HG02759 (cell line): ENCODE measurements at regions not wholly inside any gene's neighbourhood (a gene's known extent, or its start where the extent isn't known, plus 50 kb on each side); places are given as distances from the start of the nearest gene placed in this dataset.
"Not testable (repeated sequence)": the region's sequence is repeated elsewhere in the genome, so short reads cannot be mapped to it uniquely, and the experiment has no call there.

Source experiments
- ATAC-seq: cut with Tn5 transposase; IDR thresholded peaks from one replicate; pipeline ENCODE4 v1.9.1; 2021; ENCODE audit warnings: mild to moderate bottlenecking, moderate library complexity; ENCODE audit not compliant: unreplicated experiment

DNA sequence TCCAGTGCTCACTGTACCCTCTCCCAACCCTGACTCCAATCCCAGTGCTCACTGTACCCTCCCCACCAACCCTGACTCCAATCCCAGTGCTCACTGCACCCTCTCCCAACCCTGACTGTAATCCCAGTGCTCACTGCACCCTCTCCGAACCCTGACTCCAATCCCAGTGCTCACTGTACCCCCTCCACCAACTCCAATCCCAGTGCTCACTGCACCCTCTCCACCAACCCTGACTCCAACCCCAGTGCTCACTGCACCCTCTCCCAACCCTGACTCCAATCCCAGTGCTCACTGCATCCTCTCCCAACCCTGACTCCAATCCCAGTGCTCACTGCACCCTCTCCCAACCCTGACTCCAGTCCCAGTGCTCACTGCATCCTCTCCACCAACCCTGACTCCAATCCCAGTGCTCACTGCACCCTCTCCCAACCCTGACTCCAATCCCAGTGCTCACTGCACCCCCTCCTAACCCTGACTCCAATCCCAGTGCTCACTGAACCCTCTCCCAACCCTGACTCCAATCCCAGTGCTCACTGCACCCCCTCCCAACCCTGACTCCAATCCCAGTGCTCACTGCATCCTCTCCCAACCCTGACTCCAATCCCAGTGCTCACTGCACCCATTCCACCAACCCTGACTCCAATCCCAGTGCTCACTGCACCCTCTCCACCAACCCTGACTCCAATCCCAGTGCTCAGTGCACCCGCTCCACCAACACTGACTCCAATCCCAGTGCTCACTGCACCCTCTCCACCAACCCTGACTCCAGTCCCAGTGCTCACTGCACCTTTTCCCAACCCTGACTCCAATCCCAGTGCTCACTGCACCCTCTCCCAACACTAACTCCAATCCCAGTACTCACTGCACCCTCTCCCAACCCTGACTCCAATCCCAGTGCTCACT lies 136.3 kb upstream of the ZNF618 start:
- ATAC-seq = not testable (repeated sequence)

DNA sequence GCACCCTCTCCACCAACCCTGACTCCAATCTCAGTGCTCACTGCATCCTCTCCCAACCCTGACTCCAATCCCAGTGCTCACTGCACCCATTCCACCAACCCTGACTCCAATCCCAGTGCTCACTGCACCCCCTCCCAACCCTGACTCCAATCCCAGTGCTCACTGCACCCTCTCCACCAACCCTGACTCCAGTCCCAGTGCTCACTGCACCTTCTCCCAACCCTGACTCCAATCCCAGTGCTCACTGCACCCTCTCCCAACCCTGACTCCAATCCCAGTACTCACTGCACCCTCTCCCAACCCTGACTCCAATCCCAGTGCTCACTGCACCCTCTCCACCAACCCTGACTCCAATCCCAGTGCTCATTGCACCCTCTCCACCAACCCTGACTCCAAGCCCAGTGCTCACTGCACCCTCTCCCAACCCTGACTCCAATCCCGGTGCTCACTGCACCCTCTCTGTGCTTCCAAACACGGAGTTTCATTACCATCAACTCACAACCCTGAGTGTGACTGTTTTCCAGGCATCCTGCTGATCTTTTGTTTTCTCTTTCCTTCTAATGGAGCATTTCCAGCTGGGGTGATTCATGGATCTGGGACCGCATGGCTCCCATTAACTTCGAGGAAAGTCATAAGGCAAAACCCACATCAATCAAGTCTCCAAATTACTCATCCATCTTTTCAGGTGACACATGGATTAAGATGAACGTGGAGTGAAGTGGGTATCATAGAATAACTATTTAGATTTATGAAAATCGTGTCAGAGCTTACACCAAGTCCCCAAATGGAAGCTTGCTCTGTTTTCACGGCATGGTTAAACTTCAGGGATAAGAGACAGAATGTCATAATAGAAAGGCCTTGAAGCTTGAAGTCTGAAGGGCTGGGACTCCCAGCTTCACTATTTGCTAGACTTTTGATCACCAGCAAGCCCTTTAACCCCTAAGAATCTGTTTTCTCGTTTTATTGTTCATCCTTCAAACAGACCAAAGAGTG lies 135.3 kb upstream of the ZNF618 start:
- ATAC-seq = not testable (repeated sequence)

DNA sequence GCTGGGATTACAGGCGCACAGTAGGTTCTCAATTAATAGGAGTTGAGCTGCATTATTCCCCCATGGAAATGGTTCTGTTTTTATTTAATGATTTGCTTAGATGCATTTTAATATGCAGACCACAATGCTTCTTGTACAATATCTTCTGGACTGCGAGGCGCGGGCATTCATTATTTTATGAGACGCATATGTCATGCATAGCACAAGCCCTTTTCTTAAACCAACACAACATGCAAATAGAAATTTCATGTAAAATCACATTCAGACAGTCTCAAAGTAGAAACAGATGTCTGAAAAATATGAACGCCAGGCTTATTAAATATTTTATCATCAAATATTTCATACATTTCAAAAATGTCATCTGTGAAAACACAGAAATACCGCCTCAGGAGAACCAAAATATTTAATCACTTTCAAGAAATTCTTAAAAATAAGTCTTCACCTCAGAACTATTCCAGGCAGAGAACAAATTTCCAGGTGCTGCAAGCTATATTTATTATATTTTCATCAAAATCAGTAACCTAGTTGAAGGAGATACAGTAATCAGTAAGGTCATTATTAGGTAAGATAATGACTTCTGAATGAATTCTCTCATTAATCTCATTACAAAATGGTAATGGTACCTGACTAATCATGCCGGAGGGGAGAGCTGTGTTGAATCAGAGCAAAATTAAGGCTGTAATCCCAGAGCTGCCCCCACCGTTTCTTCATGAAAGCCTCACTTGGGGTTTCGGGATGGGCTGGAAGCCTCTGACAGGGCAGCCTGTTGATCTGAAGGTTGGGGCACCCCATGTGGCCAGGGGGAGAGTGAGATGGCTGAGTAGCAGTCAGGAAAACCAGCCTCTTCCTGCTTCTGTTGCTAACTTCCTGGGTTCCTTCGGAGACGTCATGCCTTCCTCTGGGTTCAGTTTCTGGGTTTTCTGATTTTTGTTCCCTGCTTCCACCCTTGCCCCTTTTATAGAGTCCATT lies 133.9 kb upstream of the ZNF618 start:
- ATAC-seq = no peak

DNA sequence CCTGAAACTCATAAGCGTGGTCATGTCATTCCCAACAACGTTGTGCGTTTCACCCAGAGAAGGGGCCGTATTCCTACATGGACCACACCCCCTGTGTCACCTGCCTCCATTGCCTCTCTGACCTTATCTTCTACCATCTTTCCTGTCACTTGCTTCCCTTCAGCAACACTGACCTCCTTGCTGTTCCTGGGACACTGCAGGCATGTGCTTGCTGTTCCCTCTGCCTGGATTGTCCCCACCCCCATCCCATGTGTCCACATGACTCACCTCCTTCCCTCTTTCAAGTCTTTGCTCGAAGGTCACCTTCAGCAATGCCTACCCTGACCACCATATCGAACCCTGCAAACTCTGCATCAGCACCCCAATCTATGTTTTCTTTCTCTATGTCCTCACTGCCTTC lies 133.2 kb upstream of the ZNF618 start:
- ATAC-seq = no peak

DNA sequence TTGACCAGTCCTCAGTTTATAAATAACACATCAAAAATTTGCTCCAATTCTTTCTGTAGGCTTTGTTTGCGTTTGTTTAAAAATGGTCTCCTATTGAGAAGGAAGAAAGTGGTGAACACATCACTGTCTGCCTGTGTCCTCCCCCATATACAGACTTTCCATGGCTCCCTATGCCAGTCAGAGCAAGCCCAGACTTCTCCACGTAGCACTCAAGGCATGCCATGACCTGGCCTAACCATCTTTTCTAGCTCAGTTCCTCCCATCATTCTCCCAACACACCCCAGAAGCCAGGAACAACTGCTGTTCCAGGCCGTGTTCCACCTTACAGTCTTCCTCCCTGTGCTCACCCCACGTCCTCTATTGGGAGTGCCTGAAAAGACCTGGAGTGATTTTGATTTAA lies 129.6 kb upstream of the ZNF618 start:
- no peak for ATAC-seq

DNA sequence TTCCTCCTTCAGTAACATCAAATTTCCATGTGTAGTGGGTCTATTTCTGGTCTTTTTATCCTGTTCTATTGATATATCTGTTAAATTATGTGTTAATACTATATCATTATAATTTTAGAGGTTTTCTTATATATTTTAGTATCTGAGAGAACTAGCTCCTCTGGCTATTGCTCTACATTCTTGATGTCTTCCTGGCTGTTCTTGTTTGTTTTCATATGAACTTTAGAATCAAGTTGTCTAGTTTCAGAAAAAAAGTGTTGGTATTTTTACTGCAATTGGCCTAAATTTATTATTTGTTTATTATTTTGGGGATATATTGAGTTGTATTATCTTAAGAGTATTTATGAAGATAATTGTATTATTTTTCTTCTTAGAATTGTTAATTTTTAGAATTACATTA lies 128.0 kb upstream of the ZNF618 start:
- ATAC-seq = no peak

DNA sequence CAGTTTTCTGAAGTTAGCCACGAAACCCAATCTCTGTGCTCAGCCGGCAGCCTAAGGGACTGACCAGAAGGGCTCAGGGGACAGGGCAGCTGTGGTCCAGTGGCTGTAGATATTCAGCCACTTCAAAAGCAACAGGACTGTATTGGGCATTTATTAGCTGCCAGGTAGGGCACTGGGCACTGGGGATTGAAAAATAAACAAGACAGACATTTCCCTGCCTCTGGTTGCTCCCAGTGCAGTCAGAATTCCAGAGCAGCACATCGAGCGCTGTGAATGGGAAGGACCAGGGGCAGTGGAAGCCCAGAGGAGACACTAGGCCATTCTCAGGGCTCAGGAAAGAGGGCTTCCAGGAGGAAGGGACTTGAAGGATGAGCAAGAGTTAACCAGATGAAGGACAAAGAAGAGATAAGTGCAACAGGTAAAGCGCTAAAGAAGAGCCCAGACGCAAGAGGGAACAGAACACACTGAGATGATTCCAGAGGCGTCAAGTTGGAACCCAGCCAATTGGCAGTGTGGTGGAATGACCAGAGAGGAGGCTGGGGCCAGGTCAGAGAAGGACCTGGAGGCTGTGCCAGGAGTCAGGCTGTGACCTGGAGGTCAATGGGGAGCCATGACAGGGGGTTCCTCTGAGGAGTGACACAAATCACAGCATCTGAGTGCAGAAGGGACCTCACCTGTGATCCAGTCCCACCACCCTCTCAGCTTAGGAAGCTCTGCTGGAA lies 122.5 kb upstream of the ZNF618 start:
- no peak for ATAC-seq

DNA sequence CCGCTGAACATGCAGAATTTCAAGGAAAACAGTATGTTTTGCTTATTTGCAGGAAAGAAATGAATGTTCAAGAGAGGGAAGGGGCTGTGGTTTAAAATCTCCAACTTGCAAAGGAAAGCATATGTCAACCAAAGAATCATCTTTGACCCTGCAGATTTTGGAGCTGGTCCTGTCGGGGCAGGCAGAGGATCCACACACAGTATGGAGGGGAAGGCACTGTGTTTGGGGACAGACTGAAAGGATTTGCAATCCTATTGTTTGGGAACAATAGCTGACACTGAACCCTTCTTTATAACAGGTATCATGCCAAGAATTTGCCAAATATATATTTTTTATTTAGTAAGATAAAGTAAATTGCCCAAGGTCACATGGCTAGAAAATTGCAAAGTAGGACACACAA lies 121.4 kb upstream of the ZNF618 start:
- no peak for ATAC-seq

DNA sequence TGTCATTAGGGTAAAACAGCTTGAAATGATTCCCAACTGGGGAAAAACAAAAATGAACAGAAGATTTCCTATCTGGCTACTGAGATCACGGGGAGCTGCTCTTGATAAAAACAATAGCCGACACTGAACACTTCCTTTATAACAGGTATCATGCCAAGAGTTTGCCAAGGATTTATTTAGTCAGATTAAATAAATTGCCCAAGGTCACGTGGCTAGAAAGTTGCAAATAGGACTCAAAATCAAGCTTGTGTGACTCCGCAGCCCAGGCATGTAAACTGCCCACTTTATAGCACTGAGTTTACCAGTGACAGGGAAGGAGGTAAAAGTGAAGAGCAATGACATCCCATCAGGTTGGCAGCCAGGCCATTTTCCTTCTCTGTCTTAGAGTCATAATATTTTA lies 120.7 kb upstream of the ZNF618 start:
- ATAC-seq = no peak

DNA sequence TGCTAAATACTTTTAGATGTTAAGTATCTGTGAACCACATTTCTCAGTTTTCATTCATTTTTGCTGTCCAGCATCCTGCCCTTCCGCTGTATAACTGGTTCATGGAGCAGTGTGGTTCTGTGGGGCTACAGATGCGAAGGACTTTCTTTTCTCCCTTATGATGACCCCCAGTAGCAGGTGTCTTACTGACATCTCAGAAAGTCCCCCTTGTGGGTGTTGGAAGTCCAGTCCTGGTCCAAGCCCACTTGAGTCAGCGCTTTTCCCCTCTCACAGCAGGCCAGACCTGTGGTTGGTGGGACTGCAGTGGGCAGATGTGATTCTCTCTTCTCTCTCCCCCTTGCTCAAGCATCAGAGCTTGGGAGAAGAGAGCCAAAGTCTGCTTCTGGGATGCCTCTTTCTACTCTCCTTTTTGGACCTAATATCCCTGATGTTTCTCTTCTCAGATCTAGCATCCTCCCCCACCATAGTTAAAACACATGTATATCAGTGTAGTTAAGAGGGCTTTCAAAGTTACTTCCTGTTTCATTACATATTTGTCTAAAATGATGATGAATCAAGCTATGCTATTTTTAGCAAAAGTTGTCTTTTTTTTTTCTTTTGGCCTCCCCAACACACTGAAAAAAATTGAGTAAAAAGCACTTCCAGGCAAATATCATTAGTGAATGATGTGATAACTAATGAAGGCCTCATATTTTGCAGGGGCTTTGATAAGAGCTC lies 119.5 kb upstream of the ZNF618 start:
- no peak for ATAC-seq

DNA sequence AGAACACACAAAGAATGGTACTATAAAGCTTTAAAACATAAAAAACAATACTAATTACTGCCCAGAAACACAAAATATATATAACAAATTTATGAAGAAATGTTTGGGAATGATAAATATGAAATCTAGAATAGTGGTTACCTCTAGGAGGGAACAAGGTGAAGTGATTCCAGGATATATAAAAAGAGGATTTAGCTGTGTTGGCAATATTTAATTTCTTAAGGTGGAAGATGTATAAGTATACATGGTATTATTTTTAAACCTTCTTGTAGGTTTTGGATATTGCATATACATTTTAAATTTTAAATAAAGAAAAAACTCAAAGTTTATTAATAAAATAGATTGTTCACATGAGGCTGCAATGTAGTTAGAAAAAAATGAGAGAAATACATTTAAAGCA lies 112.7 kb upstream of the ZNF618 start:
- no peak for ATAC-seq

DNA sequence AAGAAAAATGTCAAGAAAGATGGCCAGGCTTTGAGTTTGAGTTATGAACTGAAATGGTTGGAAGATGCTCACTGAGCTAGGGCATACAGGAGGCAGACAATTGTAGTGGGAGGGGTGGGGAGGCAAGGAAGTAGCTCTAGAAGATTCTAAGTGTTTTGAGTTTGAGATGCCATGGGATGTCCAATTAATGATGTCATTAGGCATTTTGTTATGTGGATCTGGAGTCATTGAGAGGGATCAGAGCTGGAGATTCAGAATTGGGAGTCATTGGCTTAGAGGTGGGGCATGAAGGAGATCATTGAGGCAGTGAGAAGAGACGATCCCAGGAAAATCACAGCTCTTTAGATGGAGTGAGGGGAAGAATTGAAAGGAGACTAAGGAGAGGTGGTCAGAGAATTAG lies 111.5 kb upstream of the ZNF618 start:
- no peak for ATAC-seq

DNA sequence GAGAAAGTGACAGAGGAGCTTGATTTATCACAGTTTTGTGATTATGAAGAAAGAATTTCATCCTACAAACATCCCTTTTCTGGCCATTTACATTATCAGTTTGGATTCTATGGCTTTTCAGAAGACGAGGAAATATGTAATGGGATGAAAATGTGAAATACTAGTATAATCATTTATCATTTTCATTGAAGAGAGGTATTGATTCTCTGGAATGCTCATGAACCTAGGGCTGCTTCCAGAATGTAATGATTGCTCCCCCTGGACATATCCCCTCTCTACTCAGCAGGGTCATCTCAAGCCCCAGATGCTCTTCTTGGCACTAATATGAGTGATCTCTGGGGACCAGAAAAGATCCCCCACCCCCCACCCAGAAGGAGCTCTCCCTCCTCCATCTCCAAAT lies 106.7 kb upstream of the ZNF618 start:
- no peak for ATAC-seq

DNA sequence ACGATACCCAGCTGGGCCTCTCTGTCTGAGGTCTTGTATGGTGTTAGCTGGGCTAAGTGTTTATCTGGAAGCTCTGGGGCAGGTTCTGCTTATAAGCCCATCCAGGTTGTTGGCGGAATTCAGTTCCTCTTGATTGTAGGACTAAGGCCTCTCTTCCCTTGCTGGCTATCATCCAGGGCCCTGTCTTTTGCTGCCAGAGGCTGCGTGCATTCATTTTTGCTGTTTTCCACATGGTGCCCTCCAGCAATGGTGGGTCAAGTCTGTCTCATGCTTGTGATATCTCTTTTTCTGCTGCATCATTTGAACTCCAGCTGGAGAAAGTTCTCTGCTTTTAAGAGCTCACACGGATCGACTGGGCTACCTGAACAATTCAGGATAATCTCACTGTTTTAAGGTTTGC lies 105.7 kb upstream of the ZNF618 start:
- no peak for ATAC-seq

DNA sequence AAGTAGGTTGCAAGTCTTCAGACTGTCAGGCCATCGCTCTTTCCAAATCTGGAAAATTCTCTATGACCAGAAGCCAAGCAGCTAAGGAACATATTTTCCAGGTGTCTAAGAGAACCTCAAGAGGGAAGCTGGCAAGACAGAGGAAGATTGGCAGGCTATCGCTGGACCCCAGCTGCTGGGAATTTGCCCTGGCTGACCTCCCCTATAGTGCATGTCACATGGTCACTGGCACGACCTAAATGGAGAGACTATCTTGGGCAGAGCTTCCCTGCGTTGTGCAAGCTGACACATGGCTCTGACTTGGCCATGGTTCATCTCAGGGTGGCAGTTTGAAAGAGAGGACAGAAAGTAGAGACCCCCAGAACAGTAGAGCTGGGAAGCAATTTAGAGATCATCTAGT lies 104.9 kb upstream of the ZNF618 start:
- ATAC-seq = no peak

DNA sequence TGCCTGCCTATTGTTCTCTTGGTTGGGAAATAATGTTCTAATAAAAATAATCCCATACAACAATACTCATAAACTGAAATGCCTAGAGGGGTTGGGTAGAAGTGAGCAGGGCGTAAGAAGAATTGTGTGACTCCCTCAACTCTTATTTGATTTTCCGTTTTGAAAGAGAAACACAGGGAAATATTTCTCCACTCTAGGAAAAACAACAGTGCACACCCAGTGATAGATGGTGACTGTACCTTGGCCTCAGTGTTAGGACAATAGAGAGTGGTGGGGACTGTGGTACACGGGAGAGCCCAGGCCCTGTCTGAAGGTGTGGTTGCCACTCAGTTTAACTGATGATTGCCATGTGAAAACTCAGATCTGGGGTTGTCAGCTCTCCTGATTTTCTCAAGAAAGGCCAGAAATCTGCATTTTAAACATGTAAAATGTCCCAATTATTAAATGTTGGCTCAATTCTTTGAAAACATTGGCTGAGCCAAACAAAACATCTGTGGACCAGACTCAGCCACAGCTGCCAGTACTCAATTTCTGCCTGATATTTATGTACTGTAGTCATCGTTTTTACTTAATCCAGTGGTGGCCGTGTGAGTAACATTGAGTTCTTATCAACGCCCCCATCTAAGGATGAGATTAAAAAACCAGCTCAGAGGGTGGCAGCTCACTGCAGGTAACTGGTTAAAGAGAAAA lies 103.8 kb upstream of the ZNF618 start:
- ATAC-seq = no peak

DNA sequence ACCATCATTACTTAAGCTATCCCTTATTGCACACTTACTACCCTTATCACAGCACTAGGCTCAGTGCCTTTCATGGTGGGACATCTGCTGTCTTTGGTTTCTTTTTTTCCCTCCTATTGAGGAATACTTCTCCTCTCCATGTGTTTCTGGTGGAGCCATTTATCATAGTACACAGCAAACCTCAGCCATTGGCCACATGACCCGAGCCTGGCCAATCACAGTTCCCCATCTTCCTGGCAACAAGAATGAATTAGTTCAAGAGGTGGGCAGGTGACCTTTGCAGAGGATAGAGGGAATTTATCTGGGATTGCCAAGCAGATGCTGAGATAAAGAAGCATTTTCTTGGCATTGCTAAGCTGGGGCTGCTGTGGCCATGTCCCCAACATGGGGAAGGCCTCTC lies 101.1 kb upstream of the ZNF618 start:
- ATAC-seq = no peak

DNA sequence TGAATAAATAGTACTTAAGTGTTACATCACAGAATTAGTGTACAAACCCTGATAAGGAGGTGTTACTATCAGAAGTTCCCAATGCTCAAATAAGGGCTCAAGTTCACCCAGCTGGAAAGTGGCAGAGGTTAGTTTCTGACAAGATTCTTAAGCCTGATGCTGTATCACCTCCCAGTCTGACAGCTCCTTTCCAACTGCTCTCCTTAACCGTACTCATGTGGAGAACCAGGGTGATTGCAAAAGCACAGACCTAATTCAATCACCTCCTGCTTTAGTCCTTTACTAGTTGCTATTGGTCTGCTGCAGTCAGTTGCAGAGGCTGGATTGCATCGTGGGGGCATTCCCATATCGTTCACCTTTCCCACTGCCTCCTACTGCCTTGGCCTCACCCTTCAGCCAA lies 100.4 kb upstream of the ZNF618 start:
- no peak for ATAC-seq

DNA sequence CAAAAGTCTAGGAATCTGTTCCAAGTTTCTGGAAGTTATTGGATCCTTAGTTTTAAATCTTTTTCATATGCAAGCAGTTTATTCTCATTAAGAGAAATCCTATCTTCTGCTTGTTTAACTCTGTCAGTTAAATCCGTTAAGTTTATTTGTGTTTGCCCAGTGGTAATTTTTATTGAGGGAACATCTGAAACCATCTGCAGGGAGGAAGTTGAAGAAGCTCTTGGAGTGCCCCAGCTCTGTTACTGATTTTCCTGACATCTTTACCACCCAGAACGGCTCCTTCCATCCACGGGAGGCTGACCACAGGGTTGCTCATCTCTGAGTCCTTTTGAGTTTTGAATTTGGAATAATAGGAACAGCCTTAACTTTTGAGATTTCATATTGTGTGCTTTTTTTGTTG lies 99.9 kb upstream of the ZNF618 start:
- ATAC-seq = no peak
